Trophoblast cell (in vitro differentiated cells and primary cell): ENCODE measurements at regions not wholly inside any gene's neighbourhood (a gene's known extent, or its start where the extent isn't known, plus 50 kb on each side); places are given as distances from the start of the nearest gene placed in this dataset.
A peak's percentile ranks its signal among the peaks of the same experiment; 100 is the strongest.

Experiments
- DNase-seq, 2 donors: peaks; one replicate each; pipeline ENCODE4 v3.0.0-alpha.2; 2016
- H2AFZ ChIP-seq: 2 replicates; pipeline ENCODE4 v1.6.1; 2013; ENCODE audit warnings: low read length, moderate library complexity, mild to moderate bottlenecking; ENCODE audit not compliant: insufficient read depth, poor library complexity
- H2AK5ac ChIP-seq: 2 replicates; pipeline ENCODE4 v1.6.1; 2013; ENCODE audit warnings: mild to moderate bottlenecking, low read length
- H2BK120ac ChIP-seq: 2 replicates; pipeline ENCODE4 v1.6.1; 2013; ENCODE audit warnings: low read length, mild to moderate bottlenecking, moderate library complexity; ENCODE audit not compliant: insufficient read depth, poor library complexity
- H2BK12ac ChIP-seq: 2 replicates; pipeline ENCODE4 v1.6.1; 2013; ENCODE audit warnings: mild to moderate bottlenecking, low read length, moderate library complexity
- H2BK5ac ChIP-seq: 2 replicates; pipeline ENCODE4 v1.6.1; 2013; ENCODE audit warnings: low read length, low read depth, moderate library complexity, mild to moderate bottlenecking; ENCODE audit not compliant: poor library complexity
- H3K14ac ChIP-seq: 2 replicates; pipeline ENCODE4 v1.6.1; 2013; ENCODE audit warnings: mild to moderate bottlenecking, low read length
- H3K18ac ChIP-seq: 2 replicates; pipeline ENCODE4 v1.6.1; 2013; ENCODE audit warnings: mild to moderate bottlenecking, low read length
- H3K23ac ChIP-seq: 2 replicates; pipeline ENCODE4 v1.6.1; 2013; ENCODE audit warnings: low read length
- H3K27ac ChIP-seq: 2 replicates; pipeline ENCODE4 v1.5.1; 2013; ENCODE audit warnings: low read depth, mild to moderate bottlenecking, inconsistent platforms, low read length, moderate library complexity
- H3K27me3 ChIP-seq: 2 replicates; pipeline ENCODE4 v1.6.1; 2013; ENCODE audit warnings: inconsistent platforms, mild to moderate bottlenecking, low read length, moderate library complexity; ENCODE audit not compliant: insufficient read depth
- H3K36me3 ChIP-seq, 2 experiments: 1 replicate in 1 of 2; 2 replicates in 1 of 2; pipeline ENCODE4 v1.6.1; 2013; ENCODE audit warnings: low read length in 2 of 2, mild to moderate bottlenecking in 2 of 2, moderate library complexity in 1 of 2; ENCODE audit not compliant: insufficient read depth in 2 of 2, control insufficient read depth in 1 of 2
- H3K4ac ChIP-seq: 2 replicates; pipeline ENCODE4 v1.6.1; 2013; ENCODE audit warnings: low read depth, mild to moderate bottlenecking, low read length, moderate library complexity
- H3K4me1 ChIP-seq, 2 experiments: 1 replicate in 1 of 2; 2 replicates in 1 of 2; pipeline ENCODE4 v1.6.1; 2013; ENCODE audit warnings: low read length in 2 of 2, mild to moderate bottlenecking in 2 of 2, moderate library complexity in 1 of 2; ENCODE audit not compliant: insufficient read depth in 2 of 2, control insufficient read depth in 1 of 2
- H3K4me2 ChIP-seq: 2 replicates; pipeline ENCODE4 v1.6.1; 2013; ENCODE audit warnings: inconsistent platforms, mild to moderate bottlenecking, low read length, moderate library complexity
- H3K4me3 ChIP-seq: 2 replicates; pipeline ENCODE4 v1.5.1; 2013; ENCODE audit warnings: mild to moderate bottlenecking, low read depth, low read length, inconsistent platforms
- H3K79me1 ChIP-seq: one replicate; pipeline ENCODE4 v1.6.1; 2013; ENCODE audit warnings: low read length
- H3K79me2 ChIP-seq: 2 replicates; pipeline ENCODE4 v1.6.1; 2013; ENCODE audit warnings: low read length, mild to moderate bottlenecking; ENCODE audit not compliant: control insufficient read depth, insufficient read depth, poor library complexity
- H3K9ac ChIP-seq: 2 replicates; pipeline ENCODE4 v1.6.1; 2013; ENCODE audit warnings: mild to moderate bottlenecking, low read length
- H3K9me3 ChIP-seq: 2 replicates; pipeline ENCODE4 v1.6.1; 2013; ENCODE audit warnings: low read depth, mild to moderate bottlenecking, control low read depth, inconsistent platforms, low read length; ENCODE audit not compliant: insufficient read depth
- H4K12ac ChIP-seq: 2 replicates; pipeline ENCODE4 v1.6.1; 2013; ENCODE audit warnings: low read depth, mild to moderate bottlenecking, low read length, moderate library complexity
- H4K8ac ChIP-seq: 2 replicates; pipeline ENCODE4 v1.6.1; 2013; ENCODE audit warnings: low read depth, mild to moderate bottlenecking, low read length, moderate library complexity
- H4K91ac ChIP-seq: one replicate; pipeline ENCODE4 v1.6.1; 2013; ENCODE audit warnings: low read depth, mild to moderate bottlenecking, low read length, moderate library complexity
- WGBS: extraction: QIAGEN DNeasy Blood & Tissue Kit; methylation state at CpG from one replicate; pipeline ENCODE4 v1.1.7; 2013; ENCODE audit warnings: missing lambda C conversion rate; ENCODE audit not compliant: insufficient read length, insufficient coverage; ENCODE audit errors: extremely low coverage; 5-methylcytosine and 5-hydroxymethylcytosine counted together

GRCh38 chr6:168892031-168892430, 361.6 kb downstream of the THBS2 start:
- no peak overlapping the region for H3K14ac ChIP-seq
- H3K79me1 ChIP-seq, result no peaks in the 10 kb centered on the region
- H3K27me3 ChIP-seq, result no peaks in the 10 kb centered on the region
- no peak overlapping the region for H3K9ac ChIP-seq
- DNase-seq, result peak in 1 of 2 donors; percentile 30
- WGBS, result no CpG with 5 or more reads among the region's 5 CpGs
- no peak overlapping the region for H4K91ac ChIP-seq
- no peak overlapping the region for H4K12ac ChIP-seq
- no peak overlapping the region for H3K4me2 ChIP-seq
- peaks cover 5% of the 10 kb centered on the region in 2 experiments for H3K4me1 ChIP-seq
- no peaks in the 10 kb centered on the region for H3K36me3 ChIP-seq
- H2BK12ac ChIP-seq, result no peak overlapping the region
- no peak overlapping the region for H2AK5ac ChIP-seq
- H3K9me3 ChIP-seq, result peaks cover 4% of the 10 kb centered on the region
- H3K4me3 ChIP-seq, result no peak overlapping the region
- H3K4ac ChIP-seq, result no peak overlapping the region
- H2AFZ ChIP-seq, result no peak overlapping the region
- no peak overlapping the region for H2BK120ac ChIP-seq
- H3K27ac ChIP-seq, result no peak overlapping the region
- H3K23ac ChIP-seq, result no peak overlapping the region
- H4K8ac ChIP-seq, result no peak overlapping the region
- no peak overlapping the region for H3K18ac ChIP-seq
- H2BK5ac ChIP-seq, result no peak overlapping the region
- H3K79me2 ChIP-seq, result no peaks in the 10 kb centered on the region

- H3K36me3 ChIP-seq, result no peaks in the 10 kb centered on the region
- H3K4me2 ChIP-seq, result no peak overlapping the region
- H3K9ac ChIP-seq, result no peak overlapping the region
- H4K91ac ChIP-seq, result no peak overlapping the region
- H3K9me3 ChIP-seq, result peaks cover 2% of the 10 kb centered on the region
- no peak overlapping the region for H4K12ac ChIP-seq
- H3K14ac ChIP-seq, result no peak overlapping the region
- no peak overlapping the region for H2BK120ac ChIP-seq
- no peak overlapping the region for H4K8ac ChIP-seq
- H3K4ac ChIP-seq, result no peak overlapping the region
- H3K4me3 ChIP-seq, result no peak overlapping the region
- H2AK5ac ChIP-seq, result no peak overlapping the region
- WGBS, result no CpG with 5 or more reads among the region's 3 CpGs
- H2BK5ac ChIP-seq, result no peak overlapping the region
- no peaks in the 10 kb centered on the region for H3K79me2 ChIP-seq
- peaks cover 5 to 7% of the 10 kb centered on the region in 2 experiments for H3K4me1 ChIP-seq
- no peak overlapping the region for H3K27ac ChIP-seq
- no peaks in the 10 kb centered on the region for H3K27me3 ChIP-seq
- H2AFZ ChIP-seq, result no peak overlapping the region
- no peaks in the 10 kb centered on the region for H3K79me1 ChIP-seq
- no peak overlapping the region for H3K23ac ChIP-seq
- no peak for DNase-seq
- H2BK12ac ChIP-seq, result no peak overlapping the region
- no peak overlapping the region for H3K18ac ChIP-seq
These were observed 362.7 kb downstream of the THBS2 start for GRCh38 chr6:168890981-168891365.

- H3K27ac ChIP-seq, result no peak overlapping the region
- no peak overlapping the region for H3K14ac ChIP-seq
- no peak overlapping the region for H2AK5ac ChIP-seq
- WGBS, result no CpG with 5 or more reads among the region's 26 CpGs
- H3K18ac ChIP-seq, result no peak overlapping the region
- H2BK12ac ChIP-seq, result no peak overlapping the region
- peaks cover 2% of the 10 kb centered on the region for H3K9me3 ChIP-seq
- no peak overlapping the region for H2BK120ac ChIP-seq
- H3K4me3 ChIP-seq, result no peak overlapping the region
- no peaks in the 10 kb centered on the region for H3K27me3 ChIP-seq
- H3K79me2 ChIP-seq, result no peaks in the 10 kb centered on the region
- no peak for DNase-seq
- no peak overlapping the region for H4K12ac ChIP-seq
- H3K4me1 ChIP-seq, result peaks cover 2 to 6% of the 10 kb centered on the region in 2 experiments
- no peak overlapping the region for H3K23ac ChIP-seq
- H3K36me3 ChIP-seq, result no peaks in the 10 kb centered on the region
- H3K4ac ChIP-seq, result no peak overlapping the region
- H3K9ac ChIP-seq, result no peak overlapping the region
- no peak overlapping the region for H4K91ac ChIP-seq
- no peak overlapping the region for H2AFZ ChIP-seq
- H3K79me1 ChIP-seq, result no peaks in the 10 kb centered on the region
- H4K8ac ChIP-seq, result no peak overlapping the region
- no peak overlapping the region for H3K4me2 ChIP-seq
- H2BK5ac ChIP-seq, result no peak overlapping the region
These were observed 363.2 kb downstream of the THBS2 start for GRCh38 chr6:168890306-168890980.

- no peak overlapping the region for H3K23ac ChIP-seq
- no peak overlapping the region for H2BK12ac ChIP-seq
- no peak for DNase-seq
- H3K4me1 ChIP-seq, result peaks cover 6 to 8% of the 10 kb centered on the region in 2 experiments
- no peak overlapping the region for H2AFZ ChIP-seq
- H3K9me3 ChIP-seq, result peaks cover 2% of the 10 kb centered on the region
- H3K79me2 ChIP-seq, result peaks cover 2% of the 10 kb centered on the region
- H3K4me2 ChIP-seq, result no peak overlapping the region
- H3K4me3 ChIP-seq, result no peak overlapping the region
- H2BK5ac ChIP-seq, result no peak overlapping the region
- H3K4ac ChIP-seq, result no peak overlapping the region
- H4K8ac ChIP-seq, result no peak overlapping the region
- H2BK120ac ChIP-seq, result no peak overlapping the region
- WGBS, result no CpG with 5 or more reads among the region's 18 CpGs
- peaks cover 3% of the 10 kb centered on the region for H3K79me1 ChIP-seq
- no peak overlapping the region for H4K12ac ChIP-seq
- H3K18ac ChIP-seq, result no peak overlapping the region
- no peak overlapping the region for H3K27ac ChIP-seq
- H3K14ac ChIP-seq, result no peak overlapping the region
- no peaks in the 10 kb centered on the region for H3K27me3 ChIP-seq
- no peak overlapping the region for H4K91ac ChIP-seq
- no peak overlapping the region for H2AK5ac ChIP-seq
- H3K9ac ChIP-seq, result no peak overlapping the region
- H3K36me3 ChIP-seq, result no peaks in the 10 kb centered on the region
These were observed 364.8 kb downstream of the THBS2 start for GRCh38 chr6:168888786-168889345.
